HL-60 (cell line): ENCODE measurements at regions not wholly inside any gene's neighbourhood (a gene's known extent, or its start where the extent isn't known, plus 50 kb on each side); places are given as distances from the start of the nearest gene placed in this dataset.

Source experiments
- POLR2AphosphoS5 ChIP-seq: IDR thresholded peaks from 2 replicates; pipeline ENCODE4 v1.6.1; 2012; ENCODE audit warnings: low read depth
- TF ChIP-seq, protein P1 (sequence below): IDR thresholded peaks from one replicate; pipeline ENCODE4 v1.5.1; 2011; ENCODE audit warnings: low read length, control low read depth, inconsistent platforms; ENCODE audit not compliant: insufficient read depth

DNA sequence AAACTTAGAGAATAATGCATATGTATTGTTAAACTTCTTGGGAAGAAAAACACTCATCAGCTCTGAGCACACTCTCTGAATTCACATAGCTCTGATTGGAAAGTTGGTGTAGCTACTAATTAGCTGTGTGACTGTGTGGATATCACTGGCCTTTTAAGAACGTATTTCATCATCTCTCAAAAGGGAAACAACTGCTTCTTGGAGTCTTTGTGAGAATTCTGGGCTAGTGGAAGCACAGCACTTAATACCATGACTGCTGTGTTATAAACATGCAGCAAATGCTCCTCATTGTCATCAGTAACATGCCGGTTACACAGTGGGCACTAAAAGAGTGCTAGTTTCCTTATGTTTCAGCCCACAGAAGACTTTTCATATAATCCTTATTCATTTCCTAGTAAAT, 220.9 kb upstream of the CSNK1A1L start:
- TF ChIP-seq, protein P1, sequence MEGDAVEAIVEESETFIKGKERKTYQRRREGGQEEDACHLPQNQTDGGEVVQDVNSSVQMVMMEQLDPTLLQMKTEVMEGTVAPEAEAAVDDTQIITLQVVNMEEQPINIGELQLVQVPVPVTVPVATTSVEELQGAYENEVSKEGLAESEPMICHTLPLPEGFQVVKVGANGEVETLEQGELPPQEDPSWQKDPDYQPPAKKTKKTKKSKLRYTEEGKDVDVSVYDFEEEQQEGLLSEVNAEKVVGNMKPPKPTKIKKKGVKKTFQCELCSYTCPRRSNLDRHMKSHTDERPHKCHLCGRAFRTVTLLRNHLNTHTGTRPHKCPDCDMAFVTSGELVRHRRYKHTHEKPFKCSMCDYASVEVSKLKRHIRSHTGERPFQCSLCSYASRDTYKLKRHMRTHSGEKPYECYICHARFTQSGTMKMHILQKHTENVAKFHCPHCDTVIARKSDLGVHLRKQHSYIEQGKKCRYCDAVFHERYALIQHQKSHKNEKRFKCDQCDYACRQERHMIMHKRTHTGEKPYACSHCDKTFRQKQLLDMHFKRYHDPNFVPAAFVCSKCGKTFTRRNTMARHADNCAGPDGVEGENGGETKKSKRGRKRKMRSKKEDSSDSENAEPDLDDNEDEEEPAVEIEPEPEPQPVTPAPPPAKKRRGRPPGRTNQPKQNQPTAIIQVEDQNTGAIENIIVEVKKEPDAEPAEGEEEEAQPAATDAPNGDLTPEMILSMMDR = no peak
- TF ChIP-seq POLR2AphosphoS5 = no peak
